ENCODE measurements at regions not wholly inside any gene's neighbourhood (a gene's known extent, or its start where the extent isn't known, plus 50 kb on each side); places are given as distances from the start of the nearest gene placed in this dataset.

GRCh38 chr6:49110916-49111315 is 352.1 kb downstream of the MMUT start:
- TF ChIP-seq CTCF (IDR thresholded peaks at IDR 0.05) (no peak), POLR2AphosphoS5 (IDR thresholded peaks at IDR 0.05) (no peak), POLR2A (IDR thresholded peaks at IDR 0.05) (no peak), EP300 (IDR thresholded peaks at IDR 0.05) (no peak)

Data from gastroesophageal sphincter (tissue), 3 donors.